SH-SY5Y (cell line): ENCODE measurements at regions not wholly inside any gene's neighbourhood (a gene's known extent, or its start where the extent isn't known, plus 50 kb on each side); places are given as distances from the start of the nearest gene placed in this dataset.

ENCODE experiments used
- GATA2 ChIP-seq: IDR thresholded peaks from 2 replicates; pipeline ENCODE4 v1.6.1; 2011; ENCODE audit warnings: mild to moderate bottlenecking, low read depth, low read length
- GATA3 ChIP-seq: IDR thresholded peaks from 2 replicates; pipeline ENCODE4 v1.6.1; 2011; ENCODE audit warnings: low read depth, mild to moderate bottlenecking, low read length, moderate library complexity

GRCh38 chr1:94722181-94722580 lies 98.0 kb upstream of the SLC44A3 start:
- no peak for TF ChIP-seq GATA3
- TF ChIP-seq GATA2, result no peak

- TF ChIP-seq GATA3, result no peak
- no peak for TF ChIP-seq GATA2
Observed at GRCh38 chr1:94721240-94721639, 98.9 kb upstream of the SLC44A3 start.

- TF ChIP-seq GATA3, result no peak
- no peak for TF ChIP-seq GATA2
Observed at GRCh38 chr1:94719926-94720793, 100.0 kb upstream of the SLC44A3 start.

GRCh38 chr1:94716965-94717364 lies 103.2 kb upstream of the SLC44A3 start:
- TF ChIP-seq GATA2 (no peak), GATA3 (no peak)

GRCh38 chr1:94715321-94715720 lies 104.8 kb upstream of the SLC44A3 start:
- no peak for TF ChIP-seq GATA2
- no peak for TF ChIP-seq GATA3

- no peak for TF ChIP-seq GATA2
- TF ChIP-seq GATA3, result no peak
Observed at GRCh38 chr1:94714552-94714951, 105.6 kb upstream of the SLC44A3 start.

GRCh38 chr1:94714152-94714551 lies 106.0 kb upstream of the SLC44A3 start:
- TF ChIP-seq GATA3 (no peak), GATA2 (no peak)

GRCh38 chr1:94713472-94714141 lies 106.5 kb upstream of the SLC44A3 start:
- TF ChIP-seq GATA2 (no peak), GATA3 (no peak)

GRCh38 chr1:94709891-94710581 lies 110.1 kb upstream of the SLC44A3 start:
- no peak for TF ChIP-seq GATA3
- no peak for TF ChIP-seq GATA2

GRCh38 chr1:94708811-94709210 lies 111.3 kb upstream of the SLC44A3 start:
- TF ChIP-seq GATA3 (no peak), GATA2 (no peak)

- TF ChIP-seq GATA2 (no peak), GATA3 (no peak)
Observed at GRCh38 chr1:94708299-94708685, 111.9 kb upstream of the SLC44A3 start.

GRCh38 chr1:94707321-94708298 lies 112.5 kb upstream of the SLC44A3 start:
- TF ChIP-seq GATA2 (no peak), GATA3 (no peak)

GRCh38 chr1:94702442-94702815 lies 117.7 kb upstream of the SLC44A3 start:
- TF ChIP-seq GATA3 (no peak), GATA2 (no peak)
